GM12875 (cell line): ENCODE measurements at regions not wholly inside any gene's neighbourhood (a gene's known extent, or its start where the extent isn't known, plus 50 kb on each side); places are given as distances from the start of the nearest gene placed in this dataset.

Experiments
- H3K4me3 ChIP-seq: one replicate; pipeline ENCODE4 v1.5.1; 2011; ENCODE audit warnings: low read depth, low read length, control low read depth
- CTCF ChIP-seq: IDR thresholded peaks from 2 replicates; pipeline ENCODE4 v1.5.1; 2011; ENCODE audit warnings: low read depth, mild to moderate bottlenecking, control low read depth, inconsistent platforms, low read length, moderate library complexity, borderline replicate concordance; ENCODE audit not compliant: insufficient read depth

GRCh38 chr21:41008351-41008750 is 159.6 kb upstream of the BACE2 start:
- TF ChIP-seq CTCF, result no peak
- H3K4me3 ChIP-seq, result no peak overlapping the region

GRCh38 chr21:41008974-41009373 is 159.0 kb upstream of the BACE2 start:
- no peak for TF ChIP-seq CTCF
- no peak overlapping the region for H3K4me3 ChIP-seq

GRCh38 chr21:41009398-41010100 is 158.4 kb upstream of the BACE2 start:
- no peak overlapping the region for H3K4me3 ChIP-seq
- TF ChIP-seq CTCF, result no peak

GRCh38 chr21:41010101-41010435 is 157.9 kb upstream of the BACE2 start:
- H3K4me3 ChIP-seq, result no peak overlapping the region
- no peak for TF ChIP-seq CTCF

- no peak for TF ChIP-seq CTCF
- H3K4me3 ChIP-seq, result no peak overlapping the region
Observed at GRCh38 chr21:41011098-41011731, 156.7 kb upstream of the BACE2 start.

- no peak overlapping the region for H3K4me3 ChIP-seq
- no peak for TF ChIP-seq CTCF
Observed at GRCh38 chr21:41011951-41012366, 156.0 kb upstream of the BACE2 start.

GRCh38 chr21:41012425-41012824 is 155.5 kb upstream of the BACE2 start:
- no peak overlapping the region for H3K4me3 ChIP-seq
- TF ChIP-seq CTCF, result no peak
